Prostate gland (tissue), 2 donors: ENCODE measurements at regions not wholly inside any gene's neighbourhood (a gene's known extent, or its start where the extent isn't known, plus 50 kb on each side); places are given as distances from the start of the nearest gene placed in this dataset.

ENCODE experiments used
- CTCF ChIP-seq, 4 experiments: fragments of 200-600 bp in 2 of 4; fragments of 450-650 bp in 2 of 4; sonication (generic) in 2 of 4; IDR thresholded peaks; 1 replicate in 3 of 4; 2 replicates in 1 of 4; pipeline ENCODE4 v1.5.1; 2016 to 2019; ENCODE audit warnings: antibody characterized with exemption in 4 of 4, mild to moderate bottlenecking in 2 of 4, moderate library complexity in 2 of 4
- POLR2A ChIP-seq: fragments of 450-650 bp; IDR thresholded peaks from one replicate; pipeline ENCODE4 v1.6.1; 2016; ENCODE audit warnings: antibody characterized with exemption, mild to moderate bottlenecking
- POLR2AphosphoS5 ChIP-seq: sonication (generic); formaldehyde crosslinking; IDR thresholded peaks from one replicate; pipeline ENCODE4 v1.6.1; 2017; ENCODE audit warnings: antibody characterized with exemption

GRCh38 chr13:104404325-104404724 is 1338.1 kb upstream of the SLC10A2 start:
- TF ChIP-seq CTCF (IDR thresholded peaks at IDR 0.05) = no peak
- TF ChIP-seq POLR2A = no peak
- TF ChIP-seq POLR2AphosphoS5 = no peak
